ENCODE measurements at regions not wholly inside any gene's neighbourhood (a gene's known extent, or its start where the extent isn't known, plus 50 kb on each side); places are given as distances from the start of the nearest gene placed in this dataset.

GRCh38 chr2:235201756-235202155, 249.9 kb downstream of the SH3BP4 start:
- TF ChIP-seq CTCF (IDR thresholded peaks at IDR 0.05) = no peak
- no peak for TF ChIP-seq EP300 (IDR thresholded peaks at IDR 0.05)

Measured in sigmoid colon (tissue), 4 donors.